HG03025 (cell line): ENCODE measurements at regions not wholly inside any gene's neighbourhood (a gene's known extent, or its start where the extent isn't known, plus 50 kb on each side); places are given as distances from the start of the nearest gene placed in this dataset.
A peak's percentile ranks its signal among the peaks of the same experiment; 100 is the strongest.

Experiments used
- ATAC-seq: cut with Tn5 transposase; IDR thresholded peaks from one replicate; pipeline ENCODE4 v1.9.1; 2021; ENCODE audit warnings: mild to moderate bottlenecking, moderate library complexity; ENCODE audit not compliant: unreplicated experiment, low FRiP score

- ATAC-seq, result no peak
Measured at GRCh38 chr14:53896726-53897125, 59.9 kb downstream of the BMP4 start.

GRCh38 chr14:53894456-53894855 lies 62.2 kb downstream of the BMP4 start:
- ATAC-seq, result peak; percentile 70

- ATAC-seq, result no peak
Measured at GRCh38 chr14:53893374-53893773, 63.3 kb downstream of the BMP4 start.

- ATAC-seq, result no peak
Measured at GRCh38 chr14:53890611-53891101, 66.0 kb downstream of the BMP4 start.

- ATAC-seq, result no peak
Measured at GRCh38 chr14:53888535-53889386, 67.9 kb downstream of the BMP4 start.

GRCh38 chr14:53885136-53885640 lies 71.4 kb downstream of the BMP4 start:
- ATAC-seq, result no peak

GRCh38 chr14:53884601-53885000 lies 72.0 kb downstream of the BMP4 start:
- ATAC-seq, result no peak

GRCh38 chr14:53883739-53884138 lies 72.9 kb downstream of the BMP4 start:
- no peak for ATAC-seq

- ATAC-seq, result no peak
Measured at GRCh38 chr14:53882684-53883083, 73.9 kb downstream of the BMP4 start.

GRCh38 chr14:53881921-53882320 lies 74.7 kb downstream of the BMP4 start:
- no peak for ATAC-seq

- ATAC-seq, result no peak
Measured at GRCh38 chr14:53881161-53881871, 75.3 kb downstream of the BMP4 start.

GRCh38 chr14:53880761-53881160 lies 75.9 kb downstream of the BMP4 start:
- ATAC-seq, result no peak

GRCh38 chr14:53879747-53880146 lies 76.9 kb downstream of the BMP4 start:
- no peak for ATAC-seq

- no peak for ATAC-seq
Measured at GRCh38 chr14:53879022-53879686, 77.5 kb downstream of the BMP4 start.

GRCh38 chr14:53875324-53875897 lies 81.2 kb downstream of the BMP4 start:
- no peak for ATAC-seq

GRCh38 chr14:53874704-53875103 lies 81.9 kb downstream of the BMP4 start:
- ATAC-seq, result no peak

GRCh38 chr14:53872681-53873089 lies 83.9 kb downstream of the BMP4 start:
- ATAC-seq, result no peak

GRCh38 chr14:53871951-53872350 lies 84.7 kb downstream of the BMP4 start:
- ATAC-seq, result no peak

GRCh38 chr14:53871011-53871410 lies 85.6 kb downstream of the BMP4 start:
- ATAC-seq, result no peak

GRCh38 chr14:53865711-53866110 lies 90.9 kb downstream of the BMP4 start:
- ATAC-seq, result no peak

GRCh38 chr14:53861781-53862180 lies 94.8 kb downstream of the BMP4 start:
- ATAC-seq, result no peak
